B cell (primary cell): ENCODE measurements at regions not wholly inside any gene's neighbourhood (a gene's known extent, or its start where the extent isn't known, plus 50 kb on each side); places are given as distances from the start of the nearest gene placed in this dataset.

Source experiments
- EZH2 ChIP-seq: IDR thresholded peaks from 2 replicates; pipeline ENCODE4 v1.6.1; 2012; ENCODE audit warnings: borderline replicate concordance, low read depth, mild to moderate bottlenecking, moderate library complexity, low read length; ENCODE audit not compliant: insufficient read depth, poor library complexity, severe bottlenecking
- TF ChIP-seq, protein P1 (sequence below): fragments of 200-600 bp; IDR thresholded peaks from one replicate; pipeline ENCODE4 v1.8.0; 2022; ENCODE audit warnings: antibody characterized with exemption, mild to moderate bottlenecking

DNA sequence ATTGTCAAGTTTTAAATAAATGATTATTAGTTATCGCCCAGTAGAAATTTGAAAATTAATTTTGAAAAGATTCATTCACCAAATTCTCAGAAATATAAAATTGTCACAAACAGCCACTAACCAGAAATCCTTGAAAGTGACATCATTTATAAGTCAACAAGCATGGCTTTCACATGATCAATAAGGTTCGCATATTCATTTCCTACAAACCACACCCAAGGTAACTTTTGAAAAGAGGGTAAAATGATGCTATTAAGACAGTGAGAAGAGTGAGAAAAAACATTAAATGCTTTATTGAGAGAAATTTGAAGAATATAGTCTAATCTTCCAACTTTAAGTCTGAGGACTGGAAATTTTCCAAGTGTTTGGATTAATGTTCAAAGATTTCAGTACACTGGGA is 263.6 kb upstream of the ALCAM start:
- TF ChIP-seq EZH2 = no peak
- TF ChIP-seq, protein P1, sequence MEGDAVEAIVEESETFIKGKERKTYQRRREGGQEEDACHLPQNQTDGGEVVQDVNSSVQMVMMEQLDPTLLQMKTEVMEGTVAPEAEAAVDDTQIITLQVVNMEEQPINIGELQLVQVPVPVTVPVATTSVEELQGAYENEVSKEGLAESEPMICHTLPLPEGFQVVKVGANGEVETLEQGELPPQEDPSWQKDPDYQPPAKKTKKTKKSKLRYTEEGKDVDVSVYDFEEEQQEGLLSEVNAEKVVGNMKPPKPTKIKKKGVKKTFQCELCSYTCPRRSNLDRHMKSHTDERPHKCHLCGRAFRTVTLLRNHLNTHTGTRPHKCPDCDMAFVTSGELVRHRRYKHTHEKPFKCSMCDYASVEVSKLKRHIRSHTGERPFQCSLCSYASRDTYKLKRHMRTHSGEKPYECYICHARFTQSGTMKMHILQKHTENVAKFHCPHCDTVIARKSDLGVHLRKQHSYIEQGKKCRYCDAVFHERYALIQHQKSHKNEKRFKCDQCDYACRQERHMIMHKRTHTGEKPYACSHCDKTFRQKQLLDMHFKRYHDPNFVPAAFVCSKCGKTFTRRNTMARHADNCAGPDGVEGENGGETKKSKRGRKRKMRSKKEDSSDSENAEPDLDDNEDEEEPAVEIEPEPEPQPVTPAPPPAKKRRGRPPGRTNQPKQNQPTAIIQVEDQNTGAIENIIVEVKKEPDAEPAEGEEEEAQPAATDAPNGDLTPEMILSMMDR = no peak
